22Rv1 (cell line): ENCODE measurements at regions not wholly inside any gene's neighbourhood (a gene's known extent, or its start where the extent isn't known, plus 50 kb on each side); places are given as distances from the start of the nearest gene placed in this dataset.

Experiments
- ZFX ChIP-seq: fragments of 450-650 bp; IDR thresholded peaks from 2 replicates; pipeline ENCODE4 v1.6.1; 2017; ENCODE audit warnings: antibody characterized with exemption, borderline replicate concordance
- TF ChIP-seq, protein P1 (sequence below): fragments of 450-650 bp; IDR thresholded peaks from 2 replicates; pipeline ENCODE4 v1.5.1; 2017; ENCODE audit warnings: mild to moderate bottlenecking

DNA sequence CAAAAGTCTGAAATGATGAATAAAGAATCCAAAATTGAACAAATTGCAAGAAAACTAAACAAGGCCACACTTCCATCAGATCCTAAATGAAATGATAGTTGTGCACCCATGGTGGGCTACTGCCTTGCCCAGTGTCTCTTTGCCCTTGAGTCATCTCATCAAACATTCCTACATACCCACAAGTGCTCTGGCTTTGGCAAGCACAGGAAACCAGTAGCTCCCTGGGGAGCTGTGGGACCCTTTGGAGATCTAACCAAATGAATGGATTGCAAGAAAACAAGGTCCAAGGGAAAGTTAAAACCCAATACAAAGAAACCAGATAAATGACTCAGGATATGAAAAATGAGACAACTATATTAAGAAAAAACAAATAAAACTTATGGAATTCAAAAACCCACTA lies 129.8 kb upstream of the TMEM229A start:
- TF ChIP-seq, protein P1, sequence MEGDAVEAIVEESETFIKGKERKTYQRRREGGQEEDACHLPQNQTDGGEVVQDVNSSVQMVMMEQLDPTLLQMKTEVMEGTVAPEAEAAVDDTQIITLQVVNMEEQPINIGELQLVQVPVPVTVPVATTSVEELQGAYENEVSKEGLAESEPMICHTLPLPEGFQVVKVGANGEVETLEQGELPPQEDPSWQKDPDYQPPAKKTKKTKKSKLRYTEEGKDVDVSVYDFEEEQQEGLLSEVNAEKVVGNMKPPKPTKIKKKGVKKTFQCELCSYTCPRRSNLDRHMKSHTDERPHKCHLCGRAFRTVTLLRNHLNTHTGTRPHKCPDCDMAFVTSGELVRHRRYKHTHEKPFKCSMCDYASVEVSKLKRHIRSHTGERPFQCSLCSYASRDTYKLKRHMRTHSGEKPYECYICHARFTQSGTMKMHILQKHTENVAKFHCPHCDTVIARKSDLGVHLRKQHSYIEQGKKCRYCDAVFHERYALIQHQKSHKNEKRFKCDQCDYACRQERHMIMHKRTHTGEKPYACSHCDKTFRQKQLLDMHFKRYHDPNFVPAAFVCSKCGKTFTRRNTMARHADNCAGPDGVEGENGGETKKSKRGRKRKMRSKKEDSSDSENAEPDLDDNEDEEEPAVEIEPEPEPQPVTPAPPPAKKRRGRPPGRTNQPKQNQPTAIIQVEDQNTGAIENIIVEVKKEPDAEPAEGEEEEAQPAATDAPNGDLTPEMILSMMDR = no peak
- no peak for TF ChIP-seq ZFX
